22Rv1 (cell line): ENCODE measurements at regions not wholly inside any gene's neighbourhood (a gene's known extent, or its start where the extent isn't known, plus 50 kb on each side); places are given as distances from the start of the nearest gene placed in this dataset.

Experiments used
- ZFX ChIP-seq: fragments of 450-650 bp; IDR thresholded peaks from 2 replicates; pipeline ENCODE4 v1.6.1; 2017; ENCODE audit warnings: antibody characterized with exemption, borderline replicate concordance
- TF ChIP-seq, protein P1 (sequence below): fragments of 450-650 bp; IDR thresholded peaks from 2 replicates; pipeline ENCODE4 v1.5.1; 2017; ENCODE audit warnings: mild to moderate bottlenecking

DNA sequence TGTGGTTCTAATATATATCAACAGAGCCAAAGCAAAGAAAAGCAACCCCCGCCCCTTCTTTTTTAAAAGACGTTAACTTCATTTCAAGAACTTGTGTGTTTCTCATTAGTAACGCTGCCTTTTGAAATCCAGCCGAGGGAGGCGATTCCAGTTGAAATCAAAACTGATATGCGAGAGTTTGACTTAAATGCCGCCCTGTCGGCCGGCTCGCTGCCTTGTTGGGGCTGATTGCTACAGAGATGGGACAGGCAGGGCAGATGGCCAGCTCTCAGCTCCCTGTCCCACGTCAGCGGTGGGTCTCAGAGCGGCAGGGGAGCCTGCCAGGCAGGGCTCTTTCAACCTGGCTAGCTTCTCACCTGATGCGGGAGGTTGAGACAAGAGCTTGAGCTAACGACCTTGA lies 51.9 kb upstream of the ALX4 start:
- TF ChIP-seq, protein P1, sequence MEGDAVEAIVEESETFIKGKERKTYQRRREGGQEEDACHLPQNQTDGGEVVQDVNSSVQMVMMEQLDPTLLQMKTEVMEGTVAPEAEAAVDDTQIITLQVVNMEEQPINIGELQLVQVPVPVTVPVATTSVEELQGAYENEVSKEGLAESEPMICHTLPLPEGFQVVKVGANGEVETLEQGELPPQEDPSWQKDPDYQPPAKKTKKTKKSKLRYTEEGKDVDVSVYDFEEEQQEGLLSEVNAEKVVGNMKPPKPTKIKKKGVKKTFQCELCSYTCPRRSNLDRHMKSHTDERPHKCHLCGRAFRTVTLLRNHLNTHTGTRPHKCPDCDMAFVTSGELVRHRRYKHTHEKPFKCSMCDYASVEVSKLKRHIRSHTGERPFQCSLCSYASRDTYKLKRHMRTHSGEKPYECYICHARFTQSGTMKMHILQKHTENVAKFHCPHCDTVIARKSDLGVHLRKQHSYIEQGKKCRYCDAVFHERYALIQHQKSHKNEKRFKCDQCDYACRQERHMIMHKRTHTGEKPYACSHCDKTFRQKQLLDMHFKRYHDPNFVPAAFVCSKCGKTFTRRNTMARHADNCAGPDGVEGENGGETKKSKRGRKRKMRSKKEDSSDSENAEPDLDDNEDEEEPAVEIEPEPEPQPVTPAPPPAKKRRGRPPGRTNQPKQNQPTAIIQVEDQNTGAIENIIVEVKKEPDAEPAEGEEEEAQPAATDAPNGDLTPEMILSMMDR: no peak
- TF ChIP-seq ZFX: no peak
